ENCODE measurements at regions not wholly inside any gene's neighbourhood (a gene's known extent, or its start where the extent isn't known, plus 50 kb on each side); places are given as distances from the start of the nearest gene placed in this dataset.

DNA sequence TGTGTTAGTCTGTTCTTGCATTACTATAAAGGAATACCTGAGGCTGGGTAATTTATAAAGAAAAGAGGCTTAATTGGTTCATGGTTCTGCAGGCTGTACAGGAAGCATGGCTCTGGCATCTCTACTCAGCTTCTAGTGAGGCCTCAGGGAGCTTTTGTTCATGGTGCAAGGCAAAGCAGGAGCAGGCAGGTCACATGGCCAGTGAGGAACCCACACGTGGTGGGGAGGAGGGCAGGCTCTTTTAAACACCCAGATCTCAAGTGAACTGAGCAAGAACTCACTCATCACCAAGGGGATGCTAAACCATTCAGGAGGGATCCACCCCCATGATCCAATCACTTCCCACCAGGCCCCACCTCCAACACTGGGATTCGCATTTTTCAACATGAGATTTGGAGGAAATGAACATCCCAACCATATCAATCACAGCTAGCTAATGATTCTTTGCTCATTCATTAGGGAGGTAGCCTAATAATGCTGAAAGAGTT is 51.4 kb upstream of the RAP1A start:
- no peak for TF ChIP-seq CTCF (conservative IDR thresholded peaks at IDR 0.05; ENCODE audit: low read depth)
- ChIA-PET CTCF (no interaction called here), POLR2A (ENCODE audit: low non-redundant PET) (no interaction called here)
- DNase-seq (ENCODE audit: low spot score): no peak
- H3K27ac ChIP-seq: no peak overlapping the region
